ENCODE measurements at regions not wholly inside any gene's neighbourhood (a gene's known extent, or its start where the extent isn't known, plus 50 kb on each side); places are given as distances from the start of the nearest gene placed in this dataset.

GRCh38 chr3:71964170-71964569 lies 179.2 kb upstream of the PROK2 start:
- no peak for TF ChIP-seq PAX5 (IDR thresholded peaks at IDR 0.05; ENCODE audit: insufficient read depth, low read length, severe bottlenecking)
- no peak for TF ChIP-seq TAF1 (IDR thresholded peaks at IDR 0.05; ENCODE audit: low read depth, low read length)
- TF ChIP-seq POU2F2 (IDR thresholded peaks at IDR 0.05; ENCODE audit: low read depth, low read length): no peak
- TF ChIP-seq POLR2AphosphoS5 (IDR thresholded peaks at IDR 0.05; ENCODE audit: low read depth, low read length): no peak
- no peak for TF ChIP-seq SPI1 (IDR thresholded peaks at IDR 0.05; ENCODE audit: low read depth, low read length)
- TF ChIP-seq POLR2A (IDR thresholded peaks at IDR 0.05; ENCODE audit: low read depth, low read length): no peak
- FAIRE-seq: no peak

GRCh38 chr3:71962561-71963240 lies 177.8 kb upstream of the PROK2 start:
- TF ChIP-seq POU2F2 (IDR thresholded peaks at IDR 0.05; ENCODE audit: low read depth, low read length) (no peak), TAF1 (IDR thresholded peaks at IDR 0.05; ENCODE audit: low read depth, low read length) (no peak), PAX5 (IDR thresholded peaks at IDR 0.05; ENCODE audit: insufficient read depth, low read length, severe bottlenecking) (no peak), SPI1 (IDR thresholded peaks at IDR 0.05; ENCODE audit: low read depth, low read length) (no peak), POLR2AphosphoS5 (IDR thresholded peaks at IDR 0.05; ENCODE audit: low read depth, low read length) (no peak), POLR2A (IDR thresholded peaks at IDR 0.05; ENCODE audit: low read depth, low read length) (no peak)
- FAIRE-seq: peak; percentile 60
- DNase-seq (ENCODE audit: insufficient read length, low spot score): no peak

More at GRCh38 chr3:71964170-71964569, 179.2 kb upstream of the PROK2 start:
- no peak for DNase-seq (ENCODE audit: insufficient read length, low spot score)

DNA sequence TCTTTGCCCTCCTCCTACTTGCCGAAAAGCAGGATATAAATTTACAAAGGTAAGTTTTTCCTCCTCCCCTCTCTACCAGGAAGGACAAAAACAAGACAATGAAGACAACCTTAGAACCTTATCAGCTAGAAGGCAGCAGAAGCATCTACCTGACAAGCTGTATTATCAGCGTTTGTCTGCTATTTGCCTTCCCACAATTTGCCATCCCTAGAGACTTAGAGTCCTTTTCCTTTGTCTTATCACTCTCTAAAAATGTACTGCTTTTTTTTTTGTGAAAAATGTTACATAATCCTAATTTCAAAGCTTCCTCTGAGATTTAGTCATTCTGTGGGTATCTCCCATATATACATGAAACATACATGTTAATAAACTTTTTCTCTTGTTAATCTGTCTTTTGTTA lies 176.9 kb upstream of the PROK2 start:
- FAIRE-seq (no peak), DNase-seq (ENCODE audit: insufficient read length, low spot score) (no peak)
- no peak for TF ChIP-seq POLR2A (IDR thresholded peaks at IDR 0.05; ENCODE audit: low read depth, low read length)
- no peak for TF ChIP-seq PAX5 (IDR thresholded peaks at IDR 0.05; ENCODE audit: insufficient read depth, low read length, severe bottlenecking)
- TF ChIP-seq POU2F2 (IDR thresholded peaks at IDR 0.05; ENCODE audit: low read depth, low read length): no peak
- no peak for TF ChIP-seq SPI1 (IDR thresholded peaks at IDR 0.05; ENCODE audit: low read depth, low read length)
- no peak for TF ChIP-seq POLR2AphosphoS5 (IDR thresholded peaks at IDR 0.05; ENCODE audit: low read depth, low read length)
- no peak for TF ChIP-seq TAF1 (IDR thresholded peaks at IDR 0.05; ENCODE audit: low read depth, low read length)

DNA sequence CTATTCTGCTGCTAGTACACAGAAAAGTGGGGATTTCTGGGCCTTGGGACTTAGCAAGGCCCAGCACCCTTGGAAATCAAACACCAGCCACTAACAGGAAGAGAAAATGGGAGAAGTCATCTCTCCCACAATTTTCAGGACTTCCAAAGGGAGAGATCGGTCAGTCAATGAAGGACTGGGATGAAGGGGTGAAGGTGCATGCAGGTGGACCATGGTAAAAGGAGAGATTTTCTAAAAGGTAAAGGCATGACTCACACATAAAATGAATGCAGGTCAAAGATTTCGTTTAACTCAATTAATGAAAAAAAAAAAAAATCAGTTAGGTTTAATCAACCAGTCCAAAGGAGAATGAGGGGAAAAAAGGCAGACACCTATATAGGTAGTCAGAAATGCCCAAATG lies 176.4 kb upstream of the PROK2 start:
- DNase-seq (ENCODE audit: insufficient read length, low spot score) (no peak), FAIRE-seq (no peak)
- TF ChIP-seq TAF1 (IDR thresholded peaks at IDR 0.05; ENCODE audit: low read depth, low read length): no peak

DNA sequence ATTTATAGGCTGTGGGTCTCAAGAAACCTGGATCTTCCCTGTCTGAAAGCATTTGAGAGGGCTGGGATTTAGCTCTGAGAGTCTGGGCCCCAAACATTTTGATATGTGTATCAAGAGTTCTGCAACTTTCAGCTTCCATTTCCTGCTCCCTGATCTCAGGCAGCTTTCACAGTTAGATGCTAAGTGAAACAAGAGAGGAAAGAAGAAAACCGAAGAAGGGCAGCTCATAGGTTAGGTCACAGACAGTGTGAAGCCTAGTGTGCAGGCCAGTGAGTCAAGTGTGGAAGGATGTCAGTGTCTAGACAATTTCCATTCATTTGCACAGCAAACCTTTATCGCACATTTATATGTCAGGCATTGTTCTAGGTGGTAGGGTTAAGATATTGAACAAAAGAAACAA lies 173.6 kb upstream of the PROK2 start:
- DNase-seq (ENCODE audit: insufficient read length, low spot score) (no peak), FAIRE-seq (peak; percentile 84)
- no peak for TF ChIP-seq PAX5 (IDR thresholded peaks at IDR 0.05; ENCODE audit: insufficient read depth, low read length, severe bottlenecking)
- TF ChIP-seq POU2F2 (IDR thresholded peaks at IDR 0.05; ENCODE audit: low read depth, low read length): no peak

- FAIRE-seq (no peak), DNase-seq (ENCODE audit: insufficient read length, low spot score) (no peak)
- TF ChIP-seq SPI1 (IDR thresholded peaks at IDR 0.05; ENCODE audit: low read depth, low read length) (no peak), POLR2A (IDR thresholded peaks at IDR 0.05; ENCODE audit: low read depth, low read length) (no peak), TAF1 (IDR thresholded peaks at IDR 0.05; ENCODE audit: low read depth, low read length) (no peak)
Measured at GRCh38 chr3:71956716-71957115, 171.8 kb upstream of the PROK2 start.

GRCh38 chr3:71956069-71956340 lies 171.1 kb upstream of the PROK2 start:
- TF ChIP-seq POLR2AphosphoS5 (IDR thresholded peaks at IDR 0.05; ENCODE audit: low read depth, low read length): no peak
- TF ChIP-seq PAX5 (IDR thresholded peaks at IDR 0.05; ENCODE audit: insufficient read depth, low read length, severe bottlenecking): no peak
- FAIRE-seq: no peak
- DNase-seq (ENCODE audit: insufficient read length, low spot score): no peak

DNA sequence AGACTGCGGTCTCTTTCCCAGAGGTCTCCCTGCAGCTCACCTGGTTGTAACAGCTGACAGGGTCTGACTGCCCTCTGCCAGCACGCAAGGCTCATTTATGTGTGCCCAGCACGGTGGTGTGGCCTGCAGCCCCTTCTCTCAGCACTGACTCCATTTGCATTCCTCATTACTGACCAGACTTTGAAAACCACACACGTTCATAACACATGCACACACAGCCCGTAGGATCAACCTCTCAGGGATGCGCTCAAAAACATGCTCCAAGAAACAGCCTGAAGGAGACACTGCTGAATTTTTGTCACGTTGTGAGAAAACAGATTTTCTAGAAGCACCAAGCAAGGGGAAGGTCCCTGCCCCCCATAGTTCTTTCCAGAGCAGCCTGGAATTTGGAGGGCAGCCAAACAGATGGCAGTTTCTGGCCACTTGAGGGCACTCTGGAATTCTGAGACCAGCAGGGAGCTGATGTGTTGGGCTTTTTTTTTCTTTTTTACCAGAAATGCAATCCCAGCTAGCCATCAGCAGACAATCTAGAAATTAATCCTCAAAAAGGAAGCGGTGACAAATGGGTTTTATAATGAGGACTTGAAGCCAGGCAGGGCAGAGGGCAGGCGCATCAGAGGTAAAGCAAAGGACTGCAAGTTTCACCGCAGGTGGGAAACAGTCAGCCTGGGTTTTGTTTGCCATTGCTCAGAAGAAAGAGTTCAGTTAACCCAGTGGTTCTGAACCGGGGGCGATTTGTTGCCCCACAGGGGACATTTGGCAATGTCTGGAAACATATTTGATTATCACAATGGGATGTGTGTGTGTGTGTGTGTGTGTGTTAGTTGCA lies 170.5 kb upstream of the PROK2 start:
- no peak for TF ChIP-seq POLR2AphosphoS5 (IDR thresholded peaks at IDR 0.05; ENCODE audit: low read depth, low read length)
- no peak for TF ChIP-seq PAX5 (IDR thresholded peaks at IDR 0.05; ENCODE audit: insufficient read depth, low read length, severe bottlenecking)
- TF ChIP-seq POU2F2 (IDR thresholded peaks at IDR 0.05; ENCODE audit: low read depth, low read length): no peak
- no peak for TF ChIP-seq TAF1 (IDR thresholded peaks at IDR 0.05; ENCODE audit: low read depth, low read length)
- no peak for TF ChIP-seq SPI1 (IDR thresholded peaks at IDR 0.05; ENCODE audit: low read depth, low read length)
- TF ChIP-seq POLR2A (IDR thresholded peaks at IDR 0.05; ENCODE audit: low read depth, low read length): no peak
- FAIRE-seq (peak; percentile 91), DNase-seq (ENCODE audit: insufficient read length, low spot score) (no peak)

DNA sequence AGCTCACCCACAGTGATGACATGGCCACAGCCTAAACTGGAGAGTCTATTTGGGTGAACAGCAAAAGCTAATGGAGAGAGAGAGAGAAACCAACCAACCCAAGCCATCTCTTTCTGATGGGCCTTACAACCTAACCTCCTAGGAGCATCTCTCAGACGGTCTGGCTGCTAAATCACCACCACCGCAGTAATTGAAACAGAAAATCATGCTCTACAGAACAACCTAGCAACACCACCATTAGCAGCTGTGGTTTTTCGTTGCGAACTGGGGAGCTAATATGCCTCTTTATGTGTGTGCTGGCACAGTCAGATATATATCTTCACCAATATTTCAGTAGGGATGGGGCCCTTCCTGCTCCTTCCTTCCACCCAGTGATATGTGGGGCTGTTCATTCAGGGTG lies 166.9 kb upstream of the PROK2 start:
- TF ChIP-seq POLR2A (IDR thresholded peaks at IDR 0.05; ENCODE audit: low read depth, low read length) (no peak), PAX5 (IDR thresholded peaks at IDR 0.05; ENCODE audit: insufficient read depth, low read length, severe bottlenecking) (no peak), SPI1 (IDR thresholded peaks at IDR 0.05; ENCODE audit: low read depth, low read length) (no peak), POU2F2 (IDR thresholded peaks at IDR 0.05; ENCODE audit: low read depth, low read length) (no peak), TAF1 (IDR thresholded peaks at IDR 0.05; ENCODE audit: low read depth, low read length) (no peak), POLR2AphosphoS5 (IDR thresholded peaks at IDR 0.05; ENCODE audit: low read depth, low read length) (no peak)
- FAIRE-seq (no peak), DNase-seq (ENCODE audit: insufficient read length, low spot score) (no peak)

DNA sequence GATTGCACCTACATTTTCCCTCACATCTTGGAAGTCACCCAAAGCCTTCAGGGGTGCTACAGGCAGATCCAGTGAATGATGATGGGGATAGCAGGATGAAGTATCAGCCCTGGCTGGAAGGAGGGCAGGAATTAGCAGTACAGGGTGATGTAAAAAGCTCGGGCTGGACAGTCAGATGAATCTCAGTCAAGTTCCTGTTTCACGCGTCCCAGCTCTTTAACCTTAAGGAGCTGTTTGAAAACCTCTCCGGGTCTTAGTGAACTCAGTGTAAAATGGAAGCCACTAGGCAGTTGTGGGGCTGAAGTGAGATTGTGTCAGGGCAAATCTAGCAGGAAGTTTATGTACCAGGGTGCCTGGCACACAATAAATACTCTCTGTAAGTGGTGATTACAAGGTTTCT lies 166.4 kb upstream of the PROK2 start:
- no peak for DNase-seq (ENCODE audit: insufficient read length, low spot score)
- FAIRE-seq: no peak
- TF ChIP-seq POU2F2 (IDR thresholded peaks at IDR 0.05; ENCODE audit: low read depth, low read length) (no peak), PAX5 (IDR thresholded peaks at IDR 0.05; ENCODE audit: insufficient read depth, low read length, severe bottlenecking) (no peak), SPI1 (IDR thresholded peaks at IDR 0.05; ENCODE audit: low read depth, low read length) (no peak), TAF1 (IDR thresholded peaks at IDR 0.05; ENCODE audit: low read depth, low read length) (no peak)

Data from GM12891 (cell line).